ENCODE measurements at regions not wholly inside any gene's neighbourhood (a gene's known extent, or its start where the extent isn't known, plus 50 kb on each side); places are given as distances from the start of the nearest gene placed in this dataset.

DNA sequence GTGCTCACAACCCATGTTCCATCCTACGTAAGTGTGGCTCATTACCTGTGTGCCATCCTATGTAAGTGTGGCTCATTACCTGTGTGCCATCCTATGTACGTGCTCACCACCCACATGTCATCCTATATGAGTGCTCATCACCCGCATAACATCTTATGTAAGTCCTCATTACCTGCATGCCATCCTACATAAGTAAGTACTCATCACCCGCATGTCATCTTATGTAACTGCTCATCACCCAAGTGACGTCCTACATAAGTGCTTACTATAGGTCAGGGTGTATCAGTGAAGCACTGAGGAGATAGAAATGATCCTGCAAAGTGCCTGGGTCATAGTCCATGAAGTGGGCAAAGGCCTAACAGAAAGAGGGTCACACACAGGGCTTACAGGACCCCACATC is 93.1 kb downstream of the AXIN2 start:
- Mint-ChIP-seq H3K36me3 (no peaks in the 10 kb centered on the region), H3K27ac (no peak overlapping the region)
- DNase-seq (ENCODE audit: low spot score in 2 of 2, unreplicated experiment in 2 of 2): no peak

DNA sequence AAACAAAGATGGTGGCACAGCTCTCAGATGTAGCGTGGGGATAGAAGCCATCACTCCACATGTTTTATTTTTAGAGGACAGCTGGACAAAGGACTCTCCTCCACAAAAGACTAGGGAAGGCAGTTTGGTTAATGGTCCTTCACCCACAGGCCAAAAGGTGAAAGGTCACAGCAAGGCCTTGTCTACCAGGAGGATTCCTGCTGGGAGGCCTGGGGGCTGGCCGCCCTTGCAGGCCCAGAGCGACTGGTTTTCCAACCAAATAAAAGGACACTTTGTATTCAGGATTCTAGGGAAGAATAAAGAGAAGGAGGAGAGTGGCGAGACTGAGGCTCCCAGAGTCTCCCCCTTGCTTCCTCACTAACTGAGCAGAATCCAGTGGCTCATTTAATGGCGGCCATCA is 94.3 kb downstream of the AXIN2 start:
- peaks cover 4% of the 10 kb centered on the region for H3K9me3 Mint-ChIP-seq
- no peaks in the 10 kb centered on the region for H3K27me3 Mint-ChIP-seq (ENCODE audit: low read depth)
- no peak overlapping the region for H3K27ac Mint-ChIP-seq

More for the DNA sequence above, 93.1 kb downstream of the AXIN2 start:
- no peaks in the 10 kb centered on the region for H3K9me3 Mint-ChIP-seq
- H3K27me3 Mint-ChIP-seq (ENCODE audit: low read depth): no peaks in the 10 kb centered on the region
- no peak for TF ChIP-seq CTCF (IDR thresholded peaks at IDR 0.05; ENCODE audit: unreplicated experiment)
- no peak overlapping the region for H3K4me3 Mint-ChIP-seq
- peaks cover 11% of the 10 kb centered on the region for H3K4me1 Mint-ChIP-seq

GRCh38 chr17:65466547-65466946 is 94.9 kb downstream of the AXIN2 start:
- Mint-ChIP-seq H3K9me3 (peaks cover 8% of the 10 kb centered on the region), H3K27me3 (ENCODE audit: low read depth) (no peaks in the 10 kb centered on the region), H3K4me3 (no peak overlapping the region), H3K27ac (no peak overlapping the region), H3K36me3 (no peaks in the 10 kb centered on the region), H3K4me1 (peaks cover 6% of the 10 kb centered on the region)
- no peak for TF ChIP-seq CTCF (IDR thresholded peaks at IDR 0.05; ENCODE audit: unreplicated experiment)
- DNase-seq (ENCODE audit: low spot score in 2 of 2, unreplicated experiment in 2 of 2): no peak

More for the DNA sequence above, 94.3 kb downstream of the AXIN2 start:
- no peaks in the 10 kb centered on the region for H3K36me3 Mint-ChIP-seq
- no peak for TF ChIP-seq CTCF (IDR thresholded peaks at IDR 0.05; ENCODE audit: unreplicated experiment)
- H3K4me1 Mint-ChIP-seq: peaks cover 7% of the 10 kb centered on the region
- no peak overlapping the region for H3K4me3 Mint-ChIP-seq
- DNase-seq (ENCODE audit: low spot score in 2 of 2, unreplicated experiment in 2 of 2): no peak

- no peak for TF ChIP-seq CTCF (IDR thresholded peaks at IDR 0.05; ENCODE audit: unreplicated experiment)
- Mint-ChIP-seq H3K27ac (no peak overlapping the region), H3K9me3 (peaks cover 8% of the 10 kb centered on the region), H3K4me3 (no peak overlapping the region), H3K36me3 (no peaks in the 10 kb centered on the region), H3K27me3 (ENCODE audit: low read depth) (no peaks in the 10 kb centered on the region), H3K4me1 (peaks cover 24% of the 10 kb centered on the region)
- no peak for DNase-seq (ENCODE audit: low spot score in 2 of 2, unreplicated experiment in 2 of 2)
Measured at GRCh38 chr17:65463242-65463641, 98.2 kb downstream of the AXIN2 start.

GRCh38 chr17:65459677-65460347 is 101.6 kb downstream of the AXIN2 start:
- no peak for TF ChIP-seq CTCF (IDR thresholded peaks at IDR 0.05; ENCODE audit: unreplicated experiment)
- Mint-ChIP-seq H3K36me3 (no peaks in the 10 kb centered on the region), H3K9me3 (peaks cover 8% of the 10 kb centered on the region), H3K27me3 (ENCODE audit: low read depth) (no peaks in the 10 kb centered on the region), H3K27ac (peak overlapping the region; percentile 67), H3K4me3 (no peak overlapping the region), H3K4me1 (peaks cover 43% of the 10 kb centered on the region)
- DNase-seq (ENCODE audit: low spot score in 2 of 2, unreplicated experiment in 2 of 2): no peak
